Islet of Langerhans (tissue), 1 donor: ENCODE measurements at regions not wholly inside any gene's neighbourhood (a gene's known extent, or its start where the extent isn't known, plus 50 kb on each side); places are given as distances from the start of the nearest gene placed in this dataset.
"Not testable (repeated sequence)": the region's sequence is repeated elsewhere in the genome, so short reads cannot be mapped to it uniquely, and the experiment has no call there.

Experiments
- FAIRE-seq: peaks from one replicate; lab custom pipeline; 2011; peaks lifted over from hg19 to GRCh38; lab: Jason Lieb, UNC

- FAIRE-seq = no peak
Measured at GRCh38 chr10:120204877-120205276, 252.2 kb upstream of the PLPP4 start.

GRCh38 chr10:120205368-120206018 lies 251.5 kb upstream of the PLPP4 start:
- no peak for FAIRE-seq

GRCh38 chr10:120208488-120208887 lies 248.5 kb upstream of the PLPP4 start:
- FAIRE-seq = no peak

- FAIRE-seq = no peak
Measured at GRCh38 chr10:120209124-120209762, 247.8 kb upstream of the PLPP4 start.

DNA sequence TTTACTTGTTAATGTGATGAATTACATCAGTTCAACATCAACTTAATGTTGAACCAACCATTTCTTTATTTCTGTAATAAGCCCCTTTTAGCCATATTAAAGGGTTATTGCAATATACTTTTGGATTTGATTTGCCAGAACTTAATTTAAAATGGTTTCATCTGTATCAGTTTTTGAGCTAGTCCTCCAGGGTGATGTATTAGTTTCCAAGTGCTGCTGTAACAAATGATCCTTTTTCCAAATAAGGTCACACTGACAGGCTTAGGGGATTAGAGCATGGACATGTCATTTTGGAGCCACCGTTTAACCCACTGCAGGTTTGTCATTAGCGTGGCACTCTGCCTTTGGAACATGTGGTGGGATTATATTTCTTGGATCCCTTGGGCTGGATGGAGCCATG lies 244.8 kb upstream of the PLPP4 start:
- FAIRE-seq = no peak

GRCh38 chr10:120213283-120213682 lies 243.7 kb upstream of the PLPP4 start:
- FAIRE-seq = not testable (repeated sequence)

DNA sequence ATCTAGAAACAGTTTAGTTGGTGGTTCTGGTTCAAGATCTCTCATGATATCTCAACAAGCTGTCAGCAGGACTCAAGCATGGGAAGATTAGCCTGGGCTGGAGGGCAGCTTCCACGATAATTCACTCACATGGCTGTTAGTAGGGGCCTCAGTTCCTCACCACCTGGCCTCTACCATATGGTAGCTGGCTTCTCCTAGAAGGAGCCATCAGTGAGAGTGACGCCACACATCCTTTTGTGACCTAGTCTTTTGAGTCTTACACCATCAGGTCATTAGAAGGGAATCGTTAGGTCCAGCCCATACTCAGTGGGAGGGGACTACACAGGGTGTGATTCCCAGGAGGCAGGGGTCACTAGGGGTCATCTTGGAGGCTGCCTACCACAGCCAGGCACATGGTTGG lies 239.3 kb upstream of the PLPP4 start:
- FAIRE-seq = no peak

DNA sequence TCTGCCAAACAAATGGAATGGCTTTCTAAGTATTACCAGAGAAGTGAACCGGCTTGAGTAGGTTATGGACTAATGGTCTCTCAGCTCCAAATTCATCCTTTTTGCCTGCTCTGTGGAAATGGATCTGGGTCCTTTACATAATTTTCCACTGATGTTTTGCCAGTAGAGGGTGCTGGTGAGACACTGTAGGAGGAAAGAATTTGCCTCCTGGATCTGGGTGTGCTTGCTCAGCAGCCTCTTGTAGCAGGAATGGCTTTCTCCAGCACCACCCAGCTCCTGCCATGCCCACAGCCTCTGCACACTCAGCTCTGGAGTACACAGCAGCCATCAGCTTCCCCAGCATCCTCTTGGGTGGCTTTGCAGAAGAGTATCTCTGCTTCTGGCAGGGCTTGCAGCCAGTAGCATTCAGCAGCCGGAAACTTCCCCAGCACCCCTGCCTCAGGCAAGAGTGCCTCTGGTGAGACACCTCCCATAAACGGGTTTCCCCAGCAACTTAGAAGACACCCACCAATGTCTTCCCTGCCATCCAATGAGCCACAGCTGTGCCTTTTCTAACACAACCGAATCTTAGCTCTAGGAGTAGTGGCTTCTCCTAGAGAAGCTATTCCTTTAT lies 235.0 kb upstream of the PLPP4 start:
- FAIRE-seq = no peak

DNA sequence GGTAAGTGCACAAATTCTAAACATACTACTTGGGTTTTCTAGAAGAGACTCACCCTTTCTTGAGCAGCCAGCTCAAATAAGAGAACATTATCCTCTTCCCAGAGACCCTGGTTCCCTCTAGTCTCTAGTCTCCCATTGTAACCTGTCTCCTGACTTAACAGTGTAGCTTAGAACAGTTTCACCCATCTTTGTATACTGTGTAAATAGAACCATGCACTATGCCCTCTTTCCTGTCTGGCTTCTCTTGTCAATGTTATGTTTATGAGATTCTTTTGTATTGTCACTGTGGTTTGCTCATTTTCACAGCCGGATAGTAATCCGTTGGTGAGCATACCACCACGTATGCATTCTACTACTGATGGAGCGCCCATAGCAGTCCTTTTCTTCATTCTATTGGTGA lies 227.4 kb upstream of the PLPP4 start:
- FAIRE-seq = no peak

GRCh38 chr10:120239695-120240094 lies 217.3 kb upstream of the PLPP4 start:
- FAIRE-seq = not testable (repeated sequence)

GRCh38 chr10:120251821-120252442 lies 205.1 kb upstream of the PLPP4 start:
- no peak for FAIRE-seq

DNA sequence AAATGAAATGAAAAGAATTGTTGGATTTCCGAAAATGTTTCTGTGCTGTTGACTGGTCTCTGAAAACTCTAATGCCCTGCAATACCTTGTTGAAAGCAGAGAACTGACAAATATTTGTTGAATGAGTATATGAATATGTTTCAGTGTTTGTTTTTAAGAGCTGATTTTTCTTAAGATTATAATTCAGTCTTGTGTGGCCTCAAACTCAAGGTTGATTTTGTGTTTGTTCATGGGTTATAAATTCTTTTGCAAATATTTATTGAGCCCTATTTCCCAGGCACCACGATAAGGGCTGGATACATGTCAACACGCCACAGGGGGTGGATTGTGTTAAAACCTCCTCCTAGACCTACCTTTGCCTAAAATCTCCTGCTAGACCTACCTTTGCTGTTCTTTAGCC lies 203.9 kb upstream of the PLPP4 start:
- no peak for FAIRE-seq

DNA sequence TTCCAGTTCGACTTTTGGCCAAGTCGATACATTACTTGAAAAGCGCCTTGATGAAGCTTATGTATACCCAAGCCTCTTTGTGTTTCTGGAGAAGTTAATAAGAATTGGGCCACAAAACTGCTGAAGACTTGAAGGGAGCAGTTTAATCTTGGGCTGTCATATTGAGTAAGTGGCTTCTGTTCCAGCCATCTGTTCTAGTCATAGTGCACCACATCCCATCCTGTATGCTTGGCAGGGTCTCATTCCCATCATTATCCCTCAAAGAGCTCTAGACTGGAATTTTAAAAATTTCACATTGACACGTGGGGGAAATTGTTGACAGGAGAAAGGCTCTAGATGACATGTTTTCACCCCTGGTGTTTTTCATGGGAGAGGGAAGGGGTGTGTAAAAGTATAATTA lies 196.6 kb upstream of the PLPP4 start:
- FAIRE-seq = no peak

GRCh38 chr10:120262857-120263547 lies 194.0 kb upstream of the PLPP4 start:
- FAIRE-seq = no peak

GRCh38 chr10:120266022-120266421 lies 191.0 kb upstream of the PLPP4 start:
- no peak for FAIRE-seq

GRCh38 chr10:120270906-120271305 lies 186.1 kb upstream of the PLPP4 start:
- FAIRE-seq = no peak

GRCh38 chr10:120271696-120272095 lies 185.3 kb upstream of the PLPP4 start:
- no peak for FAIRE-seq

- no peak for FAIRE-seq
Measured at GRCh38 chr10:120272350-120272749, 184.7 kb upstream of the PLPP4 start.

DNA sequence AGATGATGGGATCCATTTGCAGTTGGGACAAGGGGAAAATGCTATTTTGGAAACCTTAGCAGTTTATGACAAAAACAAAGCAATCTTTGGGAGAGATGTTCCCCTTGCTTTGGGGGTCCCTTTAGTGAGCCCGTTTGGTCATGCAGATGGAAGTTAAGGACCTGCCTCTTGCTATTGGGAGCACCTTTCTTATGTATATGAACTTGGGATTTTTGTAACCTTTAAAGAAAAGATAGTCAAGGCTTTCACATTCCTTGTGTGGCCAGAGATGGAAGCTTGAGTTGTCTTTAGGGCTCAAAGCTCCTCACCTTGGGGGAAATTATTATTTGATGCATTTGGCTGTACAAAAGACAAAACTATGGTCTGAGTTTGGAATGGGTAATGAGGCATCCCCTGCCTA lies 179.0 kb upstream of the PLPP4 start:
- no peak for FAIRE-seq

- FAIRE-seq = no peak
Measured at GRCh38 chr10:120279196-120279595, 177.8 kb upstream of the PLPP4 start.

DNA sequence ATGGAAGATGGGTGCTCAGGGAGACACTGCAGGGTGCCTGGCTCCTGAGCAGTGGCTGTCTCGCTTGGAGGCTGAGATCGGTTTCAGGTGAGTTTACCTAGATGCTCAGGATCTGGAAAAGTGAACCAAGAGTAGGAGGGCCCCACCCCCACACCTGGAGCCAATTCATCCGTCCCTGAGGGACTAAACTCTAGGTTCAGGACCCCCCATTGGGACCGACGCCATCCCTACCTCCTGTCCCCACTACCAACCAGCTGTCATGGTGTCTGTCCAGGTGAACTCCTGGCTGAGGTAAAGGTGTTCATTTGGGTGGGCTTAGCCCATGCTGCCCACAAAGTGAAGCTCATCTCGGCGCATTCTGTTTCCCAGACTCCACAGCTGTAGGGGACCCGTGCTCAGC lies 174.6 kb upstream of the PLPP4 start:
- FAIRE-seq = no peak

- FAIRE-seq = no peak
Measured at GRCh38 chr10:120282846-120283492, 174.1 kb upstream of the PLPP4 start.
